Mesendoderm (in vitro differentiated cells): ENCODE measurements at regions not wholly inside any gene's neighbourhood (a gene's known extent, or its start where the extent isn't known, plus 50 kb on each side); places are given as distances from the start of the nearest gene placed in this dataset.

Experiments
- DNase-seq: peaks from one replicate; pipeline ENCODE4 v3.0.0; 2013
- H2AK5ac ChIP-seq: 2 replicates; pipeline ENCODE4 v1.6.1; 2013; ENCODE audit warnings: low read length, inconsistent platforms
- H2BK120ac ChIP-seq: 2 replicates; pipeline ENCODE4 v1.6.1; 2013; ENCODE audit warnings: low read depth, mild to moderate bottlenecking, low read length, moderate library complexity, mixed read lengths
- H2BK15ac ChIP-seq: replicated peaks from 2 replicates; pipeline ENCODE4 v1.6.1; 2013; ENCODE audit warnings: low read depth, mild to moderate bottlenecking, moderate library complexity
- H2BK5ac ChIP-seq: 2 replicates; pipeline ENCODE4 v1.6.1; 2013; ENCODE audit warnings: low read length, inconsistent platforms
- H3K18ac ChIP-seq: 2 replicates; pipeline ENCODE4 v1.6.1; 2013; ENCODE audit warnings: mild to moderate bottlenecking, low read length, mixed read lengths
- H3K23ac ChIP-seq: one replicate; pipeline ENCODE4 v1.6.1; 2013; ENCODE audit warnings: low read length
- H3K27ac ChIP-seq: 2 replicates; pipeline ENCODE4 v1.5.1; 2013; ENCODE audit warnings: low read depth, mild to moderate bottlenecking, inconsistent platforms, low read length, moderate library complexity
- H3K27me3 ChIP-seq: 2 replicates; pipeline ENCODE4 v1.6.1; 2013; ENCODE audit warnings: low read length, control low read depth, mild to moderate bottlenecking, inconsistent platforms; ENCODE audit not compliant: insufficient read depth, poor library complexity
- H3K36me3 ChIP-seq: 2 replicates; pipeline ENCODE4 v1.6.1; 2013; ENCODE audit warnings: low read length, inconsistent platforms; ENCODE audit not compliant: control insufficient read depth, insufficient read depth
- H3K4ac ChIP-seq: one replicate; pipeline ENCODE4 v1.6.1; 2013; ENCODE audit warnings: low read depth, mild to moderate bottlenecking, low read length, moderate library complexity
- H3K4me1 ChIP-seq: 2 replicates; pipeline ENCODE4 v1.6.1; 2013; ENCODE audit warnings: low read depth, low read length, inconsistent platforms; ENCODE audit not compliant: control insufficient read depth
- H3K4me2 ChIP-seq: 2 replicates; pipeline ENCODE4 v1.6.1; 2013; ENCODE audit warnings: low read length
- H3K4me3 ChIP-seq: 2 replicates; pipeline ENCODE4 v1.5.1; 2013; ENCODE audit warnings: mild to moderate bottlenecking, low read length
- H3K56ac ChIP-seq: one replicate; pipeline ENCODE4 v1.6.1; 2013; ENCODE audit warnings: low read length
- H3K79me1 ChIP-seq: 2 replicates; pipeline ENCODE4 v1.6.1; 2013; ENCODE audit warnings: low read length, inconsistent platforms
- H3K79me2 ChIP-seq: 2 replicates; pipeline ENCODE4 v1.6.1; 2013; ENCODE audit warnings: mild to moderate bottlenecking, low read length; ENCODE audit not compliant: control insufficient read depth, insufficient read depth
- H3K9ac ChIP-seq: 2 replicates; pipeline ENCODE4 v1.6.1; 2013; ENCODE audit warnings: low read length, inconsistent platforms
- H4K5ac ChIP-seq: one replicate; pipeline ENCODE4 v1.6.1; 2013; ENCODE audit warnings: low read length
- H4K8ac ChIP-seq: one replicate; pipeline ENCODE4 v1.6.1; 2013; ENCODE audit warnings: low read depth, mild to moderate bottlenecking, control low read depth, low read length, moderate library complexity
- WGBS: extraction: QIAGEN DNeasy Blood & Tissue Kit; methylation state at CpG from one replicate; pipeline ENCODE4 v1.1.7; 2013; ENCODE audit warnings: low lambda C conversion rate, missing lambda C conversion rate; ENCODE audit not compliant: insufficient coverage; ENCODE audit errors: extremely low coverage; 5-methylcytosine and 5-hydroxymethylcytosine counted together

DNA sequence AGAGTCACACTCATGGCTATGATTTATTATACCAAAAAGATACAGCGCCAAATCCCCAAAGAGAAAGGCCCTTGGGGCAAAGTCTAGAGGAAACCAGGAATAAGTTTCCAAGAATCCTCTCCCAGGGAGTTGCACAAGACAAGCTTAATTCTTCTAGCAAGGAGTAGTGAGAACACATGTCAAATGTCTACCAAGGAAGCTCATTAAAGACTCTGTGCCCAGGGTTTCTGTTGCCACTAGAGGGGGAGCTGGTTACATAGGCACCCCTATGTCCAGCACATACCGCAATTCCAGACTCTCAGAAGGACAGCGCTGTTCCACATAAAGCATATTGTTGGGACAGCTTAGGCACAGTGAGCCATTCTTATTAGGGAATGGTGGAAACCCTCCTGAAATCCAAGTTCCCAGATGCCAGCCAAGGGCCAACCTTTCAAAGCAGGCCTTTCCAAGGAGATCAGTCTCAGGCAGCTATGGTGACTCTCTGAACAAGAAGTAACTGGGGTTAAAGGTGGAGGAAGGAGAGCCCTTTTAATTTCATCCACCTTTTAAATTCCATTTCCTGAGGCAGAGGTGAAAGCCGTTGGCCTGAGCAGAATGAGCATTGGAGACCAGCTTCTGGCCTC, 194.2 kb downstream of the UACA start:
- Histone ChIP-seq H3K27me3 (no peaks in the 10 kb centered on the region), H3K79me1 (no peaks in the 10 kb centered on the region), H3K27ac (no peak overlapping the region), H3K36me3 (no peaks in the 10 kb centered on the region), H3K4ac (no peak overlapping the region), H3K79me2 (no peaks in the 10 kb centered on the region), H3K9ac (no peak overlapping the region), H2BK5ac (no peak overlapping the region), H4K8ac (no peak overlapping the region), H3K23ac (no peak overlapping the region), H3K4me1 (no peaks in the 10 kb centered on the region), H3K18ac (no peak overlapping the region), H2AK5ac (no peak overlapping the region), H3K4me3 (no peak overlapping the region), H2BK15ac (no peak overlapping the region), H3K56ac (no peak overlapping the region), H2BK120ac (no peak overlapping the region), H3K4me2 (no peak overlapping the region), H4K5ac (no peak overlapping the region)
- peak; percentile 48 for DNase-seq
- WGBS: no CpG with 5 or more reads among the region's 4 CpGs

DNA sequence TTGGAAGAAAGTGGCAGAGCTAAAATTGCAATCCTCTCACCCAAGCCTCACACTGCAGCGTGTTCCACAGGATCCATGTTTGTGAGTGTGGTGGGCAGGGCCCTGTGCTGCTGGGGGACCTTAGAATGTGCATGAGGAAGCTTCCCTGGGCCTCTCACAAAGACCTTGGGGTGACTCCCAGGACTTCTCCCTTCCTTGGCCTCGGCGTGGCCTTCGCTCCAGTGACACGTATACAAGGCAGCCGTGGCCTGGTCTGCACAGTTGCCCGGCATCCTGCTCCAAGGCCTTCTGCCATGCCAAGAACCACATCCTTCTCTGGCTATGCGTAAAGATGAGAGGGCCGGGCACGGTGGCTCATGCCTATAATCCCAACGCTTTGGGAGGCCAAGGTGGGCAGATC, 196.4 kb downstream of the UACA start:
- H3K56ac ChIP-seq: no peak overlapping the region
- no peaks in the 10 kb centered on the region for H3K79me1 ChIP-seq
- H3K23ac ChIP-seq: no peak overlapping the region
- WGBS: no CpG with 5 or more reads among the region's 11 CpGs
- H3K79me2 ChIP-seq: no peaks in the 10 kb centered on the region
- no peak overlapping the region for H2BK120ac ChIP-seq
- H3K4me1 ChIP-seq: no peaks in the 10 kb centered on the region
- H3K27ac ChIP-seq: no peak overlapping the region
- no peaks in the 10 kb centered on the region for H3K27me3 ChIP-seq
- no peak overlapping the region for H2AK5ac ChIP-seq
- no peak overlapping the region for H2BK15ac ChIP-seq
- H4K8ac ChIP-seq: no peak overlapping the region
- no peak overlapping the region for H3K9ac ChIP-seq
- H3K4ac ChIP-seq: no peak overlapping the region
- H2BK5ac ChIP-seq: no peak overlapping the region
- H3K18ac ChIP-seq: no peak overlapping the region
- H4K5ac ChIP-seq: no peak overlapping the region
- no peaks in the 10 kb centered on the region for H3K36me3 ChIP-seq
- no peak overlapping the region for H3K4me3 ChIP-seq
- no peak overlapping the region for H3K4me2 ChIP-seq
- no peak for DNase-seq

DNA sequence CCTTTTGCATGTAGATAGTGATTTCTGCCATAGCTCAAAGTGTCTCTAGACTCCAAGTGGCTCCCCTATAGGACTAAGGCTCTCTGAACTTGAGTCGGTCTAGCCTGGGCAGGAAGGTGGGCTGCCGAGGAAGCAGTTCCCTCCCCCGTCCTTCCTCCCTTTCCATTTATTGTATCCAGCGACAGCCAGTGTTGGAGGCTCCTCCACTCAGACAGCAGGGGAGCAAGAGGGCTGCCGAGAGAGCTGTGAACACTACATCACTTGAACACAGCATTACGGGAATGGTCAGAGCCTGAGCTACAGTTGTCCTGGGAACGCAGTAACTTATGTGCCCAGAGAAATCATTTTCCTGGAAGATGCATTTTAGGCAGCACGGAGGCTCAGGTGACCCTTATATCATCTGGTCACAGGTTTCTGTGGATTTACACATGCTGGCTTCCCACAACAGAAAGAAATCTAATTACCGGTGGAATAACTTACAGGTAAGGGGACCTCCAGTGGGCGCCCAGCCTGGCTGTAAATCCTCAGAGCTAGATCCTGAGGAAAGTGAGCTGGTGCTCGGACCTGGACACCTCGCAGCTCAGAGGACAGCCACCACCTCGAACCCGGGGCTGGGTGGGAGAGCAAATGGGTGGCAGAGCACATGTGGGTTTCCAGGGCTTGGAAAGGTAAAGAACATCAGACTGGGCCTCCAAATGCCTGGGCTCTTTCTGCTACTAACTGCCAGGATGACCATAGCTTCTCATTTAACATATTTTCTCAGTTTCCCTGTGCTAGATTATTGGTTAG, 197.1 kb downstream of the UACA start:
- H2BK120ac ChIP-seq: no peak overlapping the region
- no peaks in the 10 kb centered on the region for H3K79me2 ChIP-seq
- H3K9ac ChIP-seq: no peak overlapping the region
- no peak overlapping the region for H2BK15ac ChIP-seq
- H3K27me3 ChIP-seq: no peaks in the 10 kb centered on the region
- H3K4me2 ChIP-seq: no peak overlapping the region
- H3K18ac ChIP-seq: no peak overlapping the region
- no peak overlapping the region for H2AK5ac ChIP-seq
- no peaks in the 10 kb centered on the region for H3K79me1 ChIP-seq
- no peak overlapping the region for H4K5ac ChIP-seq
- no peak overlapping the region for H3K27ac ChIP-seq
- WGBS: no CpG with 5 or more reads among the region's 14 CpGs
- H3K56ac ChIP-seq: no peak overlapping the region
- no peak overlapping the region for H2BK5ac ChIP-seq
- no peaks in the 10 kb centered on the region for H3K4me1 ChIP-seq
- no peaks in the 10 kb centered on the region for H3K36me3 ChIP-seq
- no peak overlapping the region for H4K8ac ChIP-seq
- DNase-seq: peak; percentile 75
- H3K4me3 ChIP-seq: no peak overlapping the region
- H3K23ac ChIP-seq: no peak overlapping the region
- no peak overlapping the region for H3K4ac ChIP-seq

DNA sequence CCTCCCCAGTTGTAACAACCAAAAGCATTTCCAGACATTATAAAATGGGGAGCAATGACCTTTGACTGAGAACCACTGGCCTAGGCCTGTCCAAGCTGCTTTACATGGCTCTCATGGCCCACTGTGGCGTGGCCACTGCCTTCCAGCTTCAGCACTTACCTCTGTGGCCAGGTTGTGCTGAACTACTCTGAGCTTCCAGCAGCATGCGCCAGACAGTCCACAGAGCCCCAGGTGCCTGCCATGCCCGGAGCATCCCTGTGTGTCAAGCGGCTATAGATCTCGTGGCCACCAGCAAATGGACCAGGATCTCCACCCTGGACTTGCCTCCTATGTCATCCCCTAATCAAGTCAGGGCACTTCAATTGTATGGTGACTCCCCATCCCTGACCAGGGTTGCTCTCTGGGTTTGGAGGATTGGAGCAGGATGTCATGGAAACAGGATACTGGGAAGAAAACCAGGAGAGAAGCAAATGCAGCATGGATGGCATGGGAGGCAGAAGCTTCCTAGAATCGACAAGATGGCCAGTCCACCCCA, 199.7 kb downstream of the UACA start:
- WGBS: no CpG with 5 or more reads among the region's 6 CpGs
- no peaks in the 10 kb centered on the region for H3K36me3 ChIP-seq
- no peak overlapping the region for H3K4me3 ChIP-seq
- no peak overlapping the region for H2BK120ac ChIP-seq
- no peak overlapping the region for H2BK15ac ChIP-seq
- DNase-seq: no peak
- H3K4ac ChIP-seq: no peak overlapping the region
- H2AK5ac ChIP-seq: no peak overlapping the region
- H2BK5ac ChIP-seq: no peak overlapping the region
- H4K5ac ChIP-seq: no peak overlapping the region
- no peak overlapping the region for H3K56ac ChIP-seq
- no peak overlapping the region for H3K27ac ChIP-seq
- H3K4me2 ChIP-seq: no peak overlapping the region
- H3K23ac ChIP-seq: no peak overlapping the region
- no peak overlapping the region for H4K8ac ChIP-seq
- H3K79me2 ChIP-seq: no peaks in the 10 kb centered on the region
- no peak overlapping the region for H3K9ac ChIP-seq
- no peaks in the 10 kb centered on the region for H3K79me1 ChIP-seq
- H3K4me1 ChIP-seq: no peaks in the 10 kb centered on the region
- H3K27me3 ChIP-seq: no peaks in the 10 kb centered on the region
- H3K18ac ChIP-seq: no peak overlapping the region

DNA sequence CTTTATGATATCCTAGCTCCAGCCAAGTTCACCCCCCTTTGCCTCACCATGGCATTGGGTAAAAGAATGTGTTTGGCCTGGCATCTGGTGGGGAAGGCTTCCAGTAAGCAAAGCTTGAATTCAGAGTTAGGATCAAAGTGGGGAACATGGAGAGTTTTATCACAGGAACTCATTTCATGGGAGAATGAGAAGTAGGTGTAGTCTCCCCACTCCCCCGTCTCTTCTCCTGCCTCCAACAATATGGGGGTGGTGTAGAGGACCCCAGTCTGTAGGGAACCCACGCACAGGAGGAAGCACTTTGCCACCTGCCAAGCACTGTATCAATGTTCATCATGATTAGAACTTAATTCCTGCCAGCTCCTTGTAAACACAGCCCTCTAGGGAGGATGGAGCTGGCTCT, 200.5 kb downstream of the UACA start:
- Histone ChIP-seq H4K8ac (no peak overlapping the region), H3K27ac (no peak overlapping the region), H2BK120ac (no peak overlapping the region), H3K4me3 (no peak overlapping the region), H3K4me1 (no peaks in the 10 kb centered on the region), H3K36me3 (no peaks in the 10 kb centered on the region), H2BK5ac (no peak overlapping the region), H3K4me2 (no peak overlapping the region), H3K4ac (no peak overlapping the region), H4K5ac (no peak overlapping the region), H3K79me1 (no peaks in the 10 kb centered on the region), H2AK5ac (no peak overlapping the region), H3K27me3 (no peaks in the 10 kb centered on the region), H3K9ac (no peak overlapping the region), H3K18ac (no peak overlapping the region), H2BK15ac (no peak overlapping the region), H3K56ac (no peak overlapping the region), H3K79me2 (no peaks in the 10 kb centered on the region), H3K23ac (no peak overlapping the region)
- WGBS: no CpG with 5 or more reads among the region's 2 CpGs
- DNase-seq: no peak
